Smooth muscle cell (in vitro differentiated cells): ENCODE measurements at regions not wholly inside any gene's neighbourhood (a gene's known extent, or its start where the extent isn't known, plus 50 kb on each side); places are given as distances from the start of the nearest gene placed in this dataset.

ENCODE experiments used
- DNase-seq: peaks from one replicate; lab custom pipeline; 2025; ENCODE audit not compliant: unreplicated experiment; lab: John Stamatoyannopoulos, UW
- H2AFZ ChIP-seq: fragments of 200-600 bp; sonication (generic); 2 replicates; pipeline ENCODE4 v1.6.0; 2016; ENCODE audit warnings: antibody characterized with exemption, low read depth, mild to moderate bottlenecking
- H3F3A ChIP-seq: fragments of 200-600 bp; sonication (generic); 2 replicates; pipeline ENCODE4 v1.6.0; 2017; ENCODE audit warnings: antibody characterized with exemption, low read depth
- H3K27ac ChIP-seq: fragments of 200-600 bp; sonication (generic); 2 replicates; pipeline ENCODE4 v1.5.1; 2016; ENCODE audit warnings: low read depth, mild to moderate bottlenecking
- H3K27me3 ChIP-seq: fragments of 200-600 bp; sonication (generic); 2 replicates; pipeline ENCODE4 v1.6.1; 2016; ENCODE audit warnings: low read depth, mild to moderate bottlenecking
- H3K36me3 ChIP-seq: fragments of 200-600 bp; sonication (generic); 2 replicates; pipeline ENCODE4 v1.5.1; 2016; ENCODE audit warnings: low read depth
- H3K4me1 ChIP-seq: fragments of 200-600 bp; sonication (generic); 2 replicates; pipeline ENCODE4 v1.5.1; 2016; ENCODE audit warnings: low read depth
- H3K4me2 ChIP-seq: fragments of 200-600 bp; sonication (generic); 2 replicates; pipeline ENCODE4 v1.6.0; 2016; ENCODE audit warnings: mild to moderate bottlenecking
- H3K4me3 ChIP-seq: fragments of 200-600 bp; sonication (generic); 2 replicates; pipeline ENCODE4 v1.5.1; 2016; ENCODE audit warnings: mild to moderate bottlenecking
- H3K79me2 ChIP-seq: fragments of 200-600 bp; sonication (generic); 2 replicates; pipeline ENCODE4 v1.6.0; 2016; ENCODE audit warnings: low read depth, mild to moderate bottlenecking
- H3K9ac ChIP-seq: fragments of 200-600 bp; sonication (generic); 2 replicates; pipeline ENCODE4 v1.6.0; 2016; ENCODE audit warnings: low read depth
- H3K9me3 ChIP-seq: fragments of 200-600 bp; sonication (generic); replicated peaks from 2 replicates; pipeline ENCODE4 v1.5.1; 2016; ENCODE audit warnings: low read depth
- H4K20me1 ChIP-seq: fragments of 200-600 bp; sonication (generic); 2 replicates; pipeline ENCODE4 v1.6.0; 2016; ENCODE audit warnings: low read depth
- CTCF ChIP-seq: fragments of 200-600 bp; sonication (generic); IDR thresholded peaks from 2 replicates; pipeline ENCODE4 v1.5.1; 2017; ENCODE audit warnings: borderline replicate concordance, mild to moderate bottlenecking, antibody characterized with exemption; ENCODE audit not compliant: insufficient read depth, poor library complexity, severe bottlenecking
- WGBS: methylation state at CpG from one replicate; pipeline ENCODE4 v1.1.7; 2016; ENCODE audit warnings: low lambda C conversion rate; 5-methylcytosine and 5-hydroxymethylcytosine counted together

- no peak for DNase-seq
- no peaks in the 10 kb centered on the region for H3K79me2 ChIP-seq
- H3F3A ChIP-seq = no peaks in the 10 kb centered on the region
- H3K4me2 ChIP-seq = no peak overlapping the region
- no peak overlapping the region for H3K9ac ChIP-seq
- no peak for TF ChIP-seq CTCF
- H4K20me1 ChIP-seq = no peaks in the 10 kb centered on the region
- no peaks in the 10 kb centered on the region for H3K4me1 ChIP-seq
- H3K9me3 ChIP-seq = no peaks in the 10 kb centered on the region
- H3K4me3 ChIP-seq = no peak overlapping the region
- H3K36me3 ChIP-seq = no peaks in the 10 kb centered on the region
- no peak overlapping the region for H3K27ac ChIP-seq
- WGBS = 96% methylated on average over 8 of the region's 8 CpGs
- H2AFZ ChIP-seq = no peak overlapping the region
- no peaks in the 10 kb centered on the region for H3K27me3 ChIP-seq
Measured at GRCh38 chr10:20685462-20685861, 211.6 kb downstream of the NEBL start.

GRCh38 chr10:20683345-20683744 is 213.8 kb downstream of the NEBL start:
- Histone ChIP-seq H3K4me2 (no peak overlapping the region), H3K27me3 (no peaks in the 10 kb centered on the region), H3F3A (no peaks in the 10 kb centered on the region), H4K20me1 (no peaks in the 10 kb centered on the region), H3K27ac (no peak overlapping the region), H3K79me2 (no peaks in the 10 kb centered on the region), H3K36me3 (no peaks in the 10 kb centered on the region), H3K4me3 (no peak overlapping the region), H3K9ac (no peak overlapping the region), H3K9me3 (no peaks in the 10 kb centered on the region), H2AFZ (no peak overlapping the region), H3K4me1 (no peaks in the 10 kb centered on the region)
- no peak for DNase-seq
- no peak for TF ChIP-seq CTCF

- TF ChIP-seq CTCF = no peak
- no peak overlapping the region for H3K9ac ChIP-seq
- H3K4me2 ChIP-seq = no peak overlapping the region
- WGBS = 96% methylated on average over 3 of the region's 3 CpGs
- H3K36me3 ChIP-seq = no peaks in the 10 kb centered on the region
- no peaks in the 10 kb centered on the region for H3K4me1 ChIP-seq
- no peak overlapping the region for H3K27ac ChIP-seq
- no peak overlapping the region for H2AFZ ChIP-seq
- no peak overlapping the region for H3K4me3 ChIP-seq
- H4K20me1 ChIP-seq = no peaks in the 10 kb centered on the region
- no peak for DNase-seq
- no peaks in the 10 kb centered on the region for H3K9me3 ChIP-seq
- H3K79me2 ChIP-seq = no peaks in the 10 kb centered on the region
- no peaks in the 10 kb centered on the region for H3K27me3 ChIP-seq
- no peaks in the 10 kb centered on the region for H3F3A ChIP-seq
Measured at GRCh38 chr10:20682782-20683181, 214.3 kb downstream of the NEBL start.

GRCh38 chr10:20677340-20677739 is 219.8 kb downstream of the NEBL start:
- Histone ChIP-seq H3K36me3 (no peaks in the 10 kb centered on the region), H3K27me3 (no peaks in the 10 kb centered on the region), H3K9me3 (no peaks in the 10 kb centered on the region), H3K4me1 (peaks cover 9% of the 10 kb centered on the region), H3K4me3 (no peak overlapping the region), H3K79me2 (no peaks in the 10 kb centered on the region), H2AFZ (no peak overlapping the region), H4K20me1 (no peaks in the 10 kb centered on the region), H3F3A (no peaks in the 10 kb centered on the region), H3K4me2 (no peak overlapping the region), H3K9ac (no peak overlapping the region), H3K27ac (no peak overlapping the region)
- 93% methylated on average over 5 of the region's 5 CpGs for WGBS
- no peak for DNase-seq
- no peak for TF ChIP-seq CTCF
